ENCODE measurements at regions not wholly inside any gene's neighbourhood (a gene's known extent, or its start where the extent isn't known, plus 50 kb on each side); places are given as distances from the start of the nearest gene placed in this dataset.

- TF ChIP-seq, protein P1, sequence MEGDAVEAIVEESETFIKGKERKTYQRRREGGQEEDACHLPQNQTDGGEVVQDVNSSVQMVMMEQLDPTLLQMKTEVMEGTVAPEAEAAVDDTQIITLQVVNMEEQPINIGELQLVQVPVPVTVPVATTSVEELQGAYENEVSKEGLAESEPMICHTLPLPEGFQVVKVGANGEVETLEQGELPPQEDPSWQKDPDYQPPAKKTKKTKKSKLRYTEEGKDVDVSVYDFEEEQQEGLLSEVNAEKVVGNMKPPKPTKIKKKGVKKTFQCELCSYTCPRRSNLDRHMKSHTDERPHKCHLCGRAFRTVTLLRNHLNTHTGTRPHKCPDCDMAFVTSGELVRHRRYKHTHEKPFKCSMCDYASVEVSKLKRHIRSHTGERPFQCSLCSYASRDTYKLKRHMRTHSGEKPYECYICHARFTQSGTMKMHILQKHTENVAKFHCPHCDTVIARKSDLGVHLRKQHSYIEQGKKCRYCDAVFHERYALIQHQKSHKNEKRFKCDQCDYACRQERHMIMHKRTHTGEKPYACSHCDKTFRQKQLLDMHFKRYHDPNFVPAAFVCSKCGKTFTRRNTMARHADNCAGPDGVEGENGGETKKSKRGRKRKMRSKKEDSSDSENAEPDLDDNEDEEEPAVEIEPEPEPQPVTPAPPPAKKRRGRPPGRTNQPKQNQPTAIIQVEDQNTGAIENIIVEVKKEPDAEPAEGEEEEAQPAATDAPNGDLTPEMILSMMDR (IDR thresholded peaks at IDR 0.05), result no peak
- TF ChIP-seq POLR2A (IDR thresholded peaks at IDR 0.05), result no peak
Measured at GRCh38 chr6:166765234-166765541, 138.1 kb upstream of the RPS6KA2 start.
